ENCODE measurements at regions not wholly inside any gene's neighbourhood (a gene's known extent, or its start where the extent isn't known, plus 50 kb on each side); places are given as distances from the start of the nearest gene placed in this dataset.

DNA sequence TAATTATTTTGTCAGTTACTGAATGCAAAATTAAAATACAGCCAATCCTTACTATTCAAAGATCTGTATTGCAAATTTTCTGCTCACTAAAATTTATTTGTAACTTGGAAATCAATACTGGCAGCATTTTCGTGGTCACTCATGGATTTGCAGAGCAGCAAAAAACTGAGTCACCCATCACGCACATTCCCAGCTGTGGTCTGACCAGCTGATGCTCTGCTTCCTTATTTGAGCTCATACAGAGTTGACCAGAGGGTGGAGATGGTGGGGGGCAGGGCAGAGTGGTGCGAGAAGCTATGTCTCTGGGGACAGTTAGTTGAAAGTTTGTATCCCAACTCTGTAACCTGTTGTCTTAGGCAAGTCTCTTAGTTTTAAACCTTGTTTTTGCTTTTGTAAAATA lies 214.8 kb downstream of the SPCS3 start:
- H3K9ac ChIP-seq (ENCODE audit: low read depth, low read length), result no peak overlapping the region
- no peaks in the 10 kb centered on the region for H3K9me3 ChIP-seq (ENCODE audit: insufficient read depth, low read length, severe bottlenecking)
- H3K4me2 ChIP-seq (ENCODE audit: insufficient read depth, low read length), result no peak overlapping the region
- H3K4me1 ChIP-seq (ENCODE audit: insufficient read depth, low read length), result no peaks in the 10 kb centered on the region
- no peaks in the 10 kb centered on the region for H3K36me3 ChIP-seq (ENCODE audit: insufficient read depth, low read length)
- H3K4me3 ChIP-seq (ENCODE audit: low read depth in 1 of 2, low read length in 2 of 2), result no peak overlapping the region
- H3K27ac ChIP-seq (ENCODE audit: low read length), result no peak overlapping the region
- no peak for DNase-seq
- no peaks in the 10 kb centered on the region for H4K20me1 ChIP-seq (ENCODE audit: insufficient read depth, low read length)
- no peak for ATAC-seq (ENCODE audit: insufficient read depth, low read depth)
- H3K27me3 ChIP-seq (ENCODE audit: insufficient read depth, low read length, poor library complexity), result peaks cover 4% of the 10 kb centered on the region
- H2AFZ ChIP-seq (ENCODE audit: low read depth, low read length), result no peak overlapping the region
- H3K79me2 ChIP-seq (ENCODE audit: insufficient read depth, low read length), result no peaks in the 10 kb centered on the region
- TF ChIP-seq EZH2 (IDR thresholded peaks at IDR 0.05; ENCODE audit: borderline replicate concordance, low read depth, low read length, severe bottlenecking), result no peak
- TF ChIP-seq, protein P1, sequence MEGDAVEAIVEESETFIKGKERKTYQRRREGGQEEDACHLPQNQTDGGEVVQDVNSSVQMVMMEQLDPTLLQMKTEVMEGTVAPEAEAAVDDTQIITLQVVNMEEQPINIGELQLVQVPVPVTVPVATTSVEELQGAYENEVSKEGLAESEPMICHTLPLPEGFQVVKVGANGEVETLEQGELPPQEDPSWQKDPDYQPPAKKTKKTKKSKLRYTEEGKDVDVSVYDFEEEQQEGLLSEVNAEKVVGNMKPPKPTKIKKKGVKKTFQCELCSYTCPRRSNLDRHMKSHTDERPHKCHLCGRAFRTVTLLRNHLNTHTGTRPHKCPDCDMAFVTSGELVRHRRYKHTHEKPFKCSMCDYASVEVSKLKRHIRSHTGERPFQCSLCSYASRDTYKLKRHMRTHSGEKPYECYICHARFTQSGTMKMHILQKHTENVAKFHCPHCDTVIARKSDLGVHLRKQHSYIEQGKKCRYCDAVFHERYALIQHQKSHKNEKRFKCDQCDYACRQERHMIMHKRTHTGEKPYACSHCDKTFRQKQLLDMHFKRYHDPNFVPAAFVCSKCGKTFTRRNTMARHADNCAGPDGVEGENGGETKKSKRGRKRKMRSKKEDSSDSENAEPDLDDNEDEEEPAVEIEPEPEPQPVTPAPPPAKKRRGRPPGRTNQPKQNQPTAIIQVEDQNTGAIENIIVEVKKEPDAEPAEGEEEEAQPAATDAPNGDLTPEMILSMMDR (IDR thresholded peaks at IDR 0.05; ENCODE audit: borderline replicate concordance, extremely low read depth, low read length, poor library complexity, severe bottlenecking), result no peak

DNA sequence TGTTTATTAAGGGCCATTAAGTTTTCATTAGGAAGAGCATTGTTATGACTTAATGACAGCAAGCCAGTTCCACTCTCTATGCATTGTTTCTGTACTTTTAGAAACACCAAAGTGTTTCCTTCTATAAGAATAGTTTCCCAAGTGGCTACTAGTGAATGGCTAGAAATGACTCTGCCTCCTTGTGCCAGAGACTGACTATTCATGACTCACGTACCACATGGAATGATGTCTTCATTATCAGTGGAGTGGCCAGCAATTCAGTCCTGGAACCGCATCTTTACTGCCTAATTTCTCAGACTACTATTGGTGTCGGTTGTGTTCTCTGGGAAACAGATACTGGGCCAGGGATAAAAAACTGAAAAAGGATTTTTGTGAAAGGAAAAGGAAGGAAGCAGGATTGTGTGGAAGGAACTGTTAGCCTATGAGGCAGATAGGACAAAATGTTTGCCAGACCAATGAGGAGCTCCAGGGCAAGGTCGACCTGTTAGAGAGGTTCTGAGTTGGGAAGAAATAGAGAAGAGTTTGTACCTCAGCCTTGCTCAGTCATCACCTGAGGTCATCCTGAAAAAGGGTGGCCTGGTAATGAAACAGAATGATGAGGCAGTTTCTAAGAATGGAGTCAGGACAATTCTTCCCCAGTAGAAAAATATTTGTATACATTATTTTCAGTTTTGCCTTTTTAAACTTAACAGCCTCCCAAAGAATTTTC lies 218.6 kb downstream of the SPCS3 start:
- DNase-seq (no peak), ATAC-seq (ENCODE audit: insufficient read depth, low read depth) (no peak)
- H3K9ac ChIP-seq (ENCODE audit: low read depth, low read length), result no peak overlapping the region
- no peak overlapping the region for H3K4me3 ChIP-seq (ENCODE audit: low read depth in 1 of 2, low read length in 2 of 2)
- H3K4me2 ChIP-seq (ENCODE audit: insufficient read depth, low read length), result no peak overlapping the region
- H3K27ac ChIP-seq (ENCODE audit: low read length), result no peak overlapping the region
- no peaks in the 10 kb centered on the region for H4K20me1 ChIP-seq (ENCODE audit: insufficient read depth, low read length)
- H3K79me2 ChIP-seq (ENCODE audit: insufficient read depth, low read length), result no peaks in the 10 kb centered on the region
- H2AFZ ChIP-seq (ENCODE audit: low read depth, low read length), result no peak overlapping the region
- no peaks in the 10 kb centered on the region for H3K4me1 ChIP-seq (ENCODE audit: insufficient read depth, low read length)
- no peaks in the 10 kb centered on the region for H3K27me3 ChIP-seq (ENCODE audit: insufficient read depth, low read length, poor library complexity)
- no peak for TF ChIP-seq EZH2 (IDR thresholded peaks at IDR 0.05; ENCODE audit: borderline replicate concordance, low read depth, low read length, severe bottlenecking)
- TF ChIP-seq, protein P1 (IDR thresholded peaks at IDR 0.05; ENCODE audit: borderline replicate concordance, extremely low read depth, low read length, poor library complexity, severe bottlenecking), result no peak
- H3K9me3 ChIP-seq (ENCODE audit: insufficient read depth, low read length, severe bottlenecking), result no peaks in the 10 kb centered on the region
- no peaks in the 10 kb centered on the region for H3K36me3 ChIP-seq (ENCODE audit: insufficient read depth, low read length)

DNA sequence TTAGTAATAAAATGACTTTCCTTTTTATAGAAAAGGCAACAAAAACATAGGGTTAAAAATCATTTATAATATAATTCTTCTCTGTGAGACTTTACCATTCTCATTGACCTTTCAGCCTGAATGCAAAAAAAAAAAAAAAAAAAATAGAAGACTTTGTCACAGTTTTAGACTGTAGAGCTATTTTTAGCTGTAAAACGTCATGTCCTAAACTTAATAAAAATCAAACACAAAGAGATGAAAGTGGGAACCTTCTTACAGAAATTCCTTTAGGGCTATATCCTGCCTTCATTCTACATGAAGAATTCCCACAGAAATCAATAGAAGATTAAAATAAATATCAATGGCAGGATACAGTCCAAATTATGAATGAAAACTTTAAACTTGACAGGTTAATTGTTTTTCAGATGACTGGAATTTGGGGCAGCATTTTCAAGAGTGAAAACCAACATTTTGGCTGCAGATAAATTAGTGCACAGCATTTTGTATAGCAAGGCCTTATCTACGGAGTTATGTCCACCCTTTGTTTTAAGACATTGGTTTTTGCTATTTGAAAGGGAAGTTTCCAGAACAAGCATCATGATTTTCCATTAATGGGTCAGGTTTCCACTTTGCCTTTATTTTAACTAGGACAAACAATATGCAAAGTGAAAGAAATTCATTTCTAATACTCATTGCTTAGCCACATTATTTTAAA lies 219.5 kb downstream of the SPCS3 start:
- Histone ChIP-seq H3K27ac (ENCODE audit: low read length) (no peak overlapping the region), H3K79me2 (ENCODE audit: insufficient read depth, low read length) (no peaks in the 10 kb centered on the region), H3K9me3 (ENCODE audit: insufficient read depth, low read length, severe bottlenecking) (no peaks in the 10 kb centered on the region), H3K36me3 (ENCODE audit: insufficient read depth, low read length) (no peaks in the 10 kb centered on the region), H3K4me2 (ENCODE audit: insufficient read depth, low read length) (no peak overlapping the region), H3K4me3 (ENCODE audit: low read depth in 1 of 2, low read length in 2 of 2) (no peak overlapping the region), H3K4me1 (ENCODE audit: insufficient read depth, low read length) (no peaks in the 10 kb centered on the region), H3K9ac (ENCODE audit: low read depth, low read length) (no peak overlapping the region), H2AFZ (ENCODE audit: low read depth, low read length) (no peak overlapping the region), H3K27me3 (ENCODE audit: insufficient read depth, low read length, poor library complexity) (no peaks in the 10 kb centered on the region), H4K20me1 (ENCODE audit: insufficient read depth, low read length) (no peaks in the 10 kb centered on the region)
- ATAC-seq (ENCODE audit: insufficient read depth, low read depth) (no peak), DNase-seq (no peak)
- no peak for TF ChIP-seq EZH2 (IDR thresholded peaks at IDR 0.05; ENCODE audit: borderline replicate concordance, low read depth, low read length, severe bottlenecking)
- TF ChIP-seq, protein P1 (IDR thresholded peaks at IDR 0.05; ENCODE audit: borderline replicate concordance, extremely low read depth, low read length, poor library complexity, severe bottlenecking), result no peak

Data from DND-41 (cell line).